GM23338 (cell line): ENCODE measurements at regions not wholly inside any gene's neighbourhood (a gene's known extent, or its start where the extent isn't known, plus 50 kb on each side); places are given as distances from the start of the nearest gene placed in this dataset.
"Not testable (repeated sequence)": the region's sequence is repeated elsewhere in the genome, so short reads cannot be mapped to it uniquely, and the experiment has no call there.

Source experiments
- ATAC-seq: fragments of 200-7000 bp; cut with Tn5 transposase; 3 replicates; pipeline ENCODE4 v1.9.1; 2020
- DNase-seq: peaks from one replicate; pipeline ENCODE4 v3.0.0-alpha.2; 2015; ENCODE audit warnings: low spot score
- H2AFZ ChIP-seq: fragments of 200-600 bp; sonication (generic); 2 replicates; pipeline ENCODE4 v1.8.0; 2016; ENCODE audit warnings: antibody characterized with exemption, mild to moderate bottlenecking, moderate library complexity
- H3F3A ChIP-seq: fragments of 200-600 bp; sonication (generic); replicated peaks from 2 replicates; pipeline ENCODE4 v1.8.0; 2017; ENCODE audit warnings: antibody characterized with exemption, mixed run types, low read depth
- H3K27ac ChIP-seq: fragments of 200-600 bp; sonication (generic); 2 replicates; pipeline ENCODE4 v1.6.1; 2016; ENCODE audit warnings: low read depth
- H3K27me3 ChIP-seq: fragments of 200-600 bp; sonication (generic); 2 replicates; pipeline ENCODE4 v1.8.0; 2016; ENCODE audit warnings: mild to moderate bottlenecking, mixed run types, moderate library complexity; ENCODE audit not compliant: insufficient read depth
- H3K36me3 ChIP-seq: fragments of 200-600 bp; sonication (generic); 2 replicates; pipeline ENCODE4 v1.8.0; 2016; ENCODE audit warnings: mild to moderate bottlenecking; ENCODE audit not compliant: insufficient read depth
- H3K4me1 ChIP-seq: fragments of 200-600 bp; sonication (generic); 2 replicates; pipeline ENCODE4 v1.8.0; 2016; ENCODE audit warnings: mild to moderate bottlenecking, moderate library complexity; ENCODE audit not compliant: insufficient read depth
- H3K4me2 ChIP-seq: fragments of 200-600 bp; sonication (generic); 2 replicates; pipeline ENCODE4 v1.7.1; 2017; ENCODE audit warnings: mixed run types
- H3K4me3 ChIP-seq: fragments of 200-600 bp; sonication (generic); 2 replicates; pipeline ENCODE4 v1.6.1; 2016; ENCODE audit warnings: mixed run types
- H3K79me2 ChIP-seq: fragments of 200-600 bp; sonication (generic); replicated peaks from 2 replicates; pipeline ENCODE4 v1.8.0; 2017; ENCODE audit warnings: mild to moderate bottlenecking; ENCODE audit not compliant: insufficient read depth
- H3K9me2 ChIP-seq: fragments of 200-600 bp; sonication (generic); 2 replicates; pipeline ENCODE4 v1.8.0; 2017; ENCODE audit not compliant: insufficient read depth
- H4K20me1 ChIP-seq: fragments of 200-600 bp; sonication (generic); replicated peaks from 2 replicates; pipeline ENCODE4 v1.8.0; 2017; ENCODE audit warnings: mild to moderate bottlenecking; ENCODE audit not compliant: insufficient read depth
- H3K27ac Mint-ChIP-seq: 2 replicates; pipeline ENCODE4 v1.8.0; 2020; ENCODE audit warnings: inconsistent platforms, mild to moderate bottlenecking, moderate library complexity, mixed read lengths
- H3K27me3 Mint-ChIP-seq: 3 replicates; pipeline ENCODE4 v1.8.0; 2022; ENCODE audit warnings: low read depth, mild to moderate bottlenecking, moderate library complexity, mixed read lengths, inconsistent platforms; ENCODE audit not compliant: insufficient read depth, poor library complexity
- H3K36me3 Mint-ChIP-seq: 3 replicates; pipeline ENCODE4 v1.8.0; 2021; ENCODE audit warnings: low read depth, mild to moderate bottlenecking, inconsistent platforms, moderate library complexity, mixed read lengths
- H3K4me1 Mint-ChIP-seq: 3 replicates; pipeline ENCODE4 v1.8.0; 2020; ENCODE audit warnings: mild to moderate bottlenecking, inconsistent platforms, mixed read lengths
- H3K4me3 Mint-ChIP-seq: 3 replicates; pipeline ENCODE4 v1.8.0; 2021; ENCODE audit warnings: moderate library complexity, mild to moderate bottlenecking, inconsistent platforms, mixed read lengths
- H3K9me3 Mint-ChIP-seq: 3 replicates; pipeline ENCODE4 v1.8.0; 2020; ENCODE audit warnings: moderate library complexity, mild to moderate bottlenecking, inconsistent platforms, mixed read lengths
- CREB1 ChIP-seq: fragments of 250-450 bp; sonication (Bioruptor Pico); IDR thresholded peaks from 2 replicates; pipeline ENCODE4 v1.5.0; 2020; ENCODE audit warnings: low read depth, mild to moderate bottlenecking, moderate library complexity
- EZH2 ChIP-seq: fragments of 200-600 bp; sonication (generic); IDR thresholded peaks from one replicate; pipeline ENCODE4 v1.8.0; 2017; ENCODE audit warnings: antibody characterized with exemption, mild to moderate bottlenecking, low read depth; ENCODE audit not compliant: unreplicated experiment
- EZH2phosphoT487 ChIP-seq: fragments of 200-600 bp; sonication (generic); IDR thresholded peaks from one replicate; pipeline ENCODE4 v1.8.1; 2018; ENCODE audit warnings: antibody characterized with exemption; ENCODE audit not compliant: unreplicated experiment
- JUNB ChIP-seq: IDR thresholded peaks from one replicate; pipeline ENCODE4 v1.6.1; 2016; ENCODE audit warnings: antibody characterized with exemption; ENCODE audit not compliant: unreplicated experiment
- TF ChIP-seq, protein P1 (sequence below): IDR thresholded peaks from one replicate; pipeline ENCODE4 v1.6.1; 2018; ENCODE audit warnings: antibody characterized with exemption; ENCODE audit not compliant: unreplicated experiment
- TF ChIP-seq, protein P2 (sequence below), 2 experiments: fragments of 200-600 bp in 1 of 2; sonication (generic) in 1 of 2; conservative IDR thresholded peaks; 2 replicates each; pipeline versions ENCODE4 v1.5.1 to v1.6.1; 2016 to 2017; ENCODE audit warnings: antibody characterized with exemption in 2 of 2, low read depth in 2 of 2, mild to moderate bottlenecking in 2 of 2, moderate library complexity in 1 of 2
- TF ChIP-seq, protein P3 (sequence below): IDR thresholded peaks from 2 replicates; pipeline ENCODE4 v1.6.1; 2016; ENCODE audit warnings: antibody characterized with exemption

DNA sequence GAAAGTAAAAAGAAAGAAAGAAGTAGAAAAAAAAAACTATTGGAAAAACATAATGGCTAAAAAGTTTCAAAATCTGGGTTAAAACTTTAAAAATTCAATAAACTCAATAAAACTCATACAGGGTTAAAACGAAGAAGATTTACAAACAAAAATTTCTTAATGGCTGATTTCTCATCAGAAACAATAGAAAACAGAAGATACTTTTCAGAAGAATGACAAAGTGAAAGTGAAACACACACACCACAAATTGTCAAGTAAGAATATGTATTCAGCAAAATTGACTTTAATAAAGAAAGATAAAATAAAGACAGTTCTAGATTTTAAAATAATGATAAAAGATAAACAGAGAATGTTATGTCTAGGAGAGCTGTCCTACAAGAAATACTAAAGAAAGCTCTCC is 618.9 kb upstream of the GJE1 start:
- Histone ChIP-seq H3K36me3 (no peaks in the 10 kb centered on the region), H3K4me3 (no peak overlapping the region), H3K27ac (no peak overlapping the region), H3K4me2 (no peak overlapping the region), H3K79me2 (no peaks in the 10 kb centered on the region), H3K27me3 (no peaks in the 10 kb centered on the region), H2AFZ (no peak overlapping the region), H3K9me2 (no peaks in the 10 kb centered on the region), H3K4me1 (no peaks in the 10 kb centered on the region), H3F3A (no peaks in the 10 kb centered on the region), H4K20me1 (no peaks in the 10 kb centered on the region)
- H3K27me3 Mint-ChIP-seq, result no peaks in the 10 kb centered on the region
- TF ChIP-seq, protein P1, sequence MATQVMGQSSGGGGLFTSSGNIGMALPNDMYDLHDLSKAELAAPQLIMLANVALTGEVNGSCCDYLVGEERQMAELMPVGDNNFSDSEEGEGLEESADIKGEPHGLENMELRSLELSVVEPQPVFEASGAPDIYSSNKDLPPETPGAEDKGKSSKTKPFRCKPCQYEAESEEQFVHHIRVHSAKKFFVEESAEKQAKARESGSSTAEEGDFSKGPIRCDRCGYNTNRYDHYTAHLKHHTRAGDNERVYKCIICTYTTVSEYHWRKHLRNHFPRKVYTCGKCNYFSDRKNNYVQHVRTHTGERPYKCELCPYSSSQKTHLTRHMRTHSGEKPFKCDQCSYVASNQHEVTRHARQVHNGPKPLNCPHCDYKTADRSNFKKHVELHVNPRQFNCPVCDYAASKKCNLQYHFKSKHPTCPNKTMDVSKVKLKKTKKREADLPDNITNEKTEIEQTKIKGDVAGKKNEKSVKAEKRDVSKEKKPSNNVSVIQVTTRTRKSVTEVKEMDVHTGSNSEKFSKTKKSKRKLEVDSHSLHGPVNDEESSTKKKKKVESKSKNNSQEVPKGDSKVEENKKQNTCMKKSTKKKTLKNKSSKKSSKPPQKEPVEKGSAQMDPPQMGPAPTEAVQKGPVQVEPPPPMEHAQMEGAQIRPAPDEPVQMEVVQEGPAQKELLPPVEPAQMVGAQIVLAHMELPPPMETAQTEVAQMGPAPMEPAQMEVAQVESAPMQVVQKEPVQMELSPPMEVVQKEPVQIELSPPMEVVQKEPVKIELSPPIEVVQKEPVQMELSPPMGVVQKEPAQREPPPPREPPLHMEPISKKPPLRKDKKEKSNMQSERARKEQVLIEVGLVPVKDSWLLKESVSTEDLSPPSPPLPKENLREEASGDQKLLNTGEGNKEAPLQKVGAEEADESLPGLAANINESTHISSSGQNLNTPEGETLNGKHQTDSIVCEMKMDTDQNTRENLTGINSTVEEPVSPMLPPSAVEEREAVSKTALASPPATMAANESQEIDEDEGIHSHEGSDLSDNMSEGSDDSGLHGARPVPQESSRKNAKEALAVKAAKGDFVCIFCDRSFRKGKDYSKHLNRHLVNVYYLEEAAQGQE, result no peak
- TF ChIP-seq, protein P2, sequence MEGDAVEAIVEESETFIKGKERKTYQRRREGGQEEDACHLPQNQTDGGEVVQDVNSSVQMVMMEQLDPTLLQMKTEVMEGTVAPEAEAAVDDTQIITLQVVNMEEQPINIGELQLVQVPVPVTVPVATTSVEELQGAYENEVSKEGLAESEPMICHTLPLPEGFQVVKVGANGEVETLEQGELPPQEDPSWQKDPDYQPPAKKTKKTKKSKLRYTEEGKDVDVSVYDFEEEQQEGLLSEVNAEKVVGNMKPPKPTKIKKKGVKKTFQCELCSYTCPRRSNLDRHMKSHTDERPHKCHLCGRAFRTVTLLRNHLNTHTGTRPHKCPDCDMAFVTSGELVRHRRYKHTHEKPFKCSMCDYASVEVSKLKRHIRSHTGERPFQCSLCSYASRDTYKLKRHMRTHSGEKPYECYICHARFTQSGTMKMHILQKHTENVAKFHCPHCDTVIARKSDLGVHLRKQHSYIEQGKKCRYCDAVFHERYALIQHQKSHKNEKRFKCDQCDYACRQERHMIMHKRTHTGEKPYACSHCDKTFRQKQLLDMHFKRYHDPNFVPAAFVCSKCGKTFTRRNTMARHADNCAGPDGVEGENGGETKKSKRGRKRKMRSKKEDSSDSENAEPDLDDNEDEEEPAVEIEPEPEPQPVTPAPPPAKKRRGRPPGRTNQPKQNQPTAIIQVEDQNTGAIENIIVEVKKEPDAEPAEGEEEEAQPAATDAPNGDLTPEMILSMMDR (conservative IDR thresholded peaks at IDR 0.05; ENCODE audit: low read depth in 2 of 2), result no peak
- TF ChIP-seq CREB1 (no peak), JUNB (no peak), EZH2phosphoT487 (no peak)
- TF ChIP-seq, protein P3, sequence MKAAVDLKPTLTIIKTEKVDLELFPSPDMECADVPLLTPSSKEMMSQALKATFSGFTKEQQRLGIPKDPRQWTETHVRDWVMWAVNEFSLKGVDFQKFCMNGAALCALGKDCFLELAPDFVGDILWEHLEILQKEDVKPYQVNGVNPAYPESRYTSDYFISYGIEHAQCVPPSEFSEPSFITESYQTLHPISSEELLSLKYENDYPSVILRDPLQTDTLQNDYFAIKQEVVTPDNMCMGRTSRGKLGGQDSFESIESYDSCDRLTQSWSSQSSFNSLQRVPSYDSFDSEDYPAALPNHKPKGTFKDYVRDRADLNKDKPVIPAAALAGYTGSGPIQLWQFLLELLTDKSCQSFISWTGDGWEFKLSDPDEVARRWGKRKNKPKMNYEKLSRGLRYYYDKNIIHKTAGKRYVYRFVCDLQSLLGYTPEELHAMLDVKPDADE, result no peak
- no peaks in the 10 kb centered on the region for H3K36me3 Mint-ChIP-seq
- no peaks in the 10 kb centered on the region for H3K9me3 Mint-ChIP-seq
- DNase-seq, result no peak
- no peak for ATAC-seq
- H3K4me1 Mint-ChIP-seq, result no peaks in the 10 kb centered on the region
- no peak overlapping the region for H3K4me3 Mint-ChIP-seq
- no peak overlapping the region for H3K27ac Mint-ChIP-seq

DNA sequence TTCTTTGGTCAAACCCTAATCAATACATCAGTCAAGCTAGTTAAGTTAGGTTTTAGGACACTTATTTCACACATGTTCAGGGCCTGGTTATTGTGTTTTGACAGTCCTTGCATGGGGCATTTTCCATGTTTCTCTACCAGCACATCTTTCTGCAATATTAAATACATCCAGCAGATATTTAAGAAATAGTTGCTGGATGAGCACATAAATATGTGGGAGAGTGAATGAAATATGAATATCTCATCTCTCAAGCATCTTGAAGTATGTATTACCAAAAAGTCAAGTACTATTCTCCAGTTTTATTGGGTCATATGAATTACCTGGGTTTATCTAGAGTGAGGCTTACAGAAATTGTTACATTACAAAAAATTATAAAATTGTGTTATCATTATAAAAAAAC is 621.9 kb upstream of the GJE1 start:
- Histone ChIP-seq H3K4me3 (no peak overlapping the region), H3K27me3 (no peaks in the 10 kb centered on the region), H4K20me1 (no peaks in the 10 kb centered on the region), H3K9me2 (peaks cover 5% of the 10 kb centered on the region; the same call in 1 of the 2 replicates), H2AFZ (no peak overlapping the region), H3K4me1 (no peaks in the 10 kb centered on the region), H3F3A (no peaks in the 10 kb centered on the region), H3K79me2 (no peaks in the 10 kb centered on the region), H3K36me3 (peaks cover 4% of the 10 kb centered on the region; the same call in 1 of the 2 replicates), H3K27ac (no peak overlapping the region), H3K4me2 (no peak overlapping the region)
- no peak for DNase-seq
- H3K4me1 Mint-ChIP-seq, result no peaks in the 10 kb centered on the region
- no peak overlapping the region for H3K4me3 Mint-ChIP-seq
- H3K27ac Mint-ChIP-seq, result no peak overlapping the region
- H3K36me3 Mint-ChIP-seq, result peaks cover 13% of the 10 kb centered on the region
- peaks cover 17% of the 10 kb centered on the region for H3K9me3 Mint-ChIP-seq
- no peak for TF ChIP-seq EZH2
- no peaks in the 10 kb centered on the region for H3K27me3 Mint-ChIP-seq
- ATAC-seq, result no peak

DNA sequence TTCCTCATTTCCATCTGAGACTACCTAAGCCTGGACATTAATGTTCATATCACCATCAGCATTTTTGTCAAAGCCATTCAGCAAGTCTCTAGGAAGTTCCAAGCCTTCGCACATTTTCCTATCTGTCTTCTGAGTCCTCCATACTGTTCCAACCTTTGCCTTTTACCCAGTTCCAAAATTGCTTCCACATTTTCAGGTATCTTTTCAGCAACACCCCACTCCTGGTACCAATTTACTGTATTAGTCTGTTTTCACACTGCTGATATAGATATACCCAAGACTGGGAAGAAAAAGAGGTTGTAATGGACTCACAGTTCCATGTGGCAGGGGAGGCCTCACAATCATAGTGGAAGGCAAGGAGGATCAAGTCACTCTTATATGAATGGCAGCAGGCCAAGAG is 626.7 kb upstream of the GJE1 start:
- Mint-ChIP-seq H3K9me3 (peaks cover 42% of the 10 kb centered on the region), H3K36me3 (peaks cover 46% of the 10 kb centered on the region)
- not testable (repeated sequence) for H3K4me1 Mint-ChIP-seq, ATAC-seq, H3K9me2 ChIP-seq, H3K27ac Mint-ChIP-seq, H2AFZ ChIP-seq, H3K4me2 ChIP-seq, H3K79me2 ChIP-seq, H3K4me1 ChIP-seq, H4K20me1 ChIP-seq, DNase-seq, H3K4me3 Mint-ChIP-seq, H3K4me3 ChIP-seq, H3K36me3 ChIP-seq, H3F3A ChIP-seq, H3K27ac ChIP-seq, H3K27me3 ChIP-seq, H3K27me3 Mint-ChIP-seq

DNA sequence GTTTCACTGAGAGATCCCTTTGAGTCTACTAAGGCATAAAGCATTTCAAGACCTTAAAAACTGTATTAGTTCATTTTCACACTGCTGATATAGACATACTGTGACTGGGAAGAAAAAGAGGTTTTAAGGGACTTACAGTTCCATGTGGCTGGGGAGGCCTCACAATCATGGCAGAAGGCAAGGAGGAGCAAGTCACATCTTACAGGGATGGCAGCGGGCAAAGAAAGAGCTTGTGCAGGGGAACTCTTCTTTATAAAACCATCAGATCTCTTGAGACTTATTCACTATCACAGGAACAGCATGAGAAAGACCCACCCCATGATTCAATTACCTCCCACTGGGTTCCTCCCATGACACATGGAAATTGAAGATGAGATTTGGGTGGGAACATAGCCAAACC is 628.4 kb upstream of the GJE1 start:
- H3K4me3 ChIP-seq, H3K27me3 Mint-ChIP-seq, H3K36me3 ChIP-seq, ATAC-seq, H3F3A ChIP-seq, DNase-seq, H3K27ac ChIP-seq, H3K27me3 ChIP-seq, H2AFZ ChIP-seq, H3K4me1 Mint-ChIP-seq, H3K4me3 Mint-ChIP-seq, H3K79me2 ChIP-seq, H3K4me2 ChIP-seq, H3K27ac Mint-ChIP-seq, H3K4me1 ChIP-seq, H3K9me2 ChIP-seq, H4K20me1 ChIP-seq: not testable (repeated sequence)
- peaks cover 42% of the 10 kb centered on the region for H3K9me3 Mint-ChIP-seq
- peaks cover 53% of the 10 kb centered on the region for H3K36me3 Mint-ChIP-seq
